OCI-LY7 (cell line): ENCODE measurements at regions not wholly inside any gene's neighbourhood (a gene's known extent, or its start where the extent isn't known, plus 50 kb on each side); places are given as distances from the start of the nearest gene placed in this dataset.

Experiments
- BruUV-seq: library from RNA; stranded (reverse); fragments of 400-500 nt; replicated peaks from 2 replicates; lab custom pipeline; 2021; lab: Mats Ljungman, UMichigan
- CTCF ChIA-PET: fragments of 300-600 bp; sonication (Branson Sonifier 250); formaldehyde crosslinking; loops from one replicate; lab custom pipeline; 2022; ENCODE audit warnings: antibody characterized with exemption; ENCODE audit not compliant: unreplicated experiment; lab: Charles Lee
- POLR2A ChIA-PET: fragments of 300-600 bp; sonication (Branson Sonifier 250); formaldehyde crosslinking; loops from one replicate; lab custom pipeline; 2022; ENCODE audit warnings: antibody characterized with exemption; lab: Charles Lee
- DNase-seq: peaks from one replicate; pipeline ENCODE4 v3.0.0-alpha.2; 2015; ENCODE audit warnings: low spot score
- H2AFZ ChIP-seq: fragments of 200-600 bp; sonication (generic), shearing (Covaris generic); 2 replicates; pipeline ENCODE4 v1.6.1; 2014; ENCODE audit warnings: mild to moderate bottlenecking, antibody characterized with exemption, low read length, moderate library complexity
- H3K27ac ChIP-seq: fragments of 200-600 bp; sonication (generic); 2 replicates; pipeline ENCODE4 v1.5.1; 2014; ENCODE audit warnings: mixed run types, low read depth, mild to moderate bottlenecking, moderate library complexity, low read length, inconsistent platforms; ENCODE audit not compliant: poor library complexity, severe bottlenecking
- H3K36me3 ChIP-seq: fragments of 200-600 bp; sonication (generic); 2 replicates; pipeline ENCODE4 v1.6.1; 2014; ENCODE audit warnings: mild to moderate bottlenecking, antibody characterized with exemption, low read length, moderate library complexity, mixed read lengths; ENCODE audit not compliant: insufficient read depth
- H3K4me1 ChIP-seq: fragments of 200-600 bp; sonication (generic); 2 replicates; pipeline ENCODE4 v1.5.1; 2014; ENCODE audit warnings: mild to moderate bottlenecking, low read length; ENCODE audit not compliant: insufficient read depth, poor library complexity, severe bottlenecking
- H3K4me2 ChIP-seq: fragments of 200-600 bp; sonication (generic); 2 replicates; pipeline ENCODE4 v1.6.1; 2014; ENCODE audit warnings: mild to moderate bottlenecking, low read length
- H3K4me3 ChIP-seq: fragments of 200-600 bp; sonication (generic); 2 replicates; pipeline ENCODE4 v1.5.1; 2014; ENCODE audit warnings: mild to moderate bottlenecking, low read depth, low read length; ENCODE audit not compliant: poor library complexity, severe bottlenecking
- H3K79me2 ChIP-seq: fragments of 200-600 bp; sonication (generic); 2 replicates; pipeline ENCODE4 v1.6.1; 2016; ENCODE audit warnings: low read depth, mild to moderate bottlenecking, low read length, moderate library complexity, mixed read lengths; ENCODE audit not compliant: insufficient read depth
- H3K9me2 ChIP-seq: fragments of 200-600 bp; sonication (generic); 2 replicates; pipeline ENCODE4 v1.6.1; 2016; ENCODE audit warnings: mild to moderate bottlenecking, low read length, mixed read lengths; ENCODE audit not compliant: insufficient read depth
- H3K9me3 ChIP-seq: fragments of 200-600 bp; sonication (generic); 2 replicates; pipeline ENCODE4 v1.6.1; 2014; ENCODE audit warnings: mild to moderate bottlenecking, mixed run types, low read length, mixed read lengths
- H4K20me1 ChIP-seq: fragments of 200-600 bp; sonication (generic); 2 replicates; pipeline ENCODE4 v1.6.1; 2014; ENCODE audit warnings: mild to moderate bottlenecking, antibody characterized with exemption, low read length, moderate library complexity, mixed read lengths; ENCODE audit not compliant: insufficient read depth
- CTCF ChIP-seq: fragments of 200-600 bp; sonication (generic); conservative IDR thresholded peaks from 2 replicates; pipeline ENCODE4 v1.5.1; 2014; ENCODE audit warnings: mild to moderate bottlenecking, antibody characterized with exemption, low read length, moderate library complexity, mixed read lengths
- EZH2phosphoT487 ChIP-seq: fragments of 200-600 bp; sonication (generic); IDR thresholded peaks from 2 replicates; pipeline ENCODE4 v1.6.1; 2018; ENCODE audit warnings: low read depth, borderline replicate concordance, mild to moderate bottlenecking, mixed run types, antibody characterized with exemption, low read length, moderate library complexity, mixed read lengths
- intact Hi-C: fragments of 100-400 bp; cut with micrococcal nuclease; formaldehyde crosslinking; loops from one replicate; pipeline ENCODE4 v1.10.0; 2022; ENCODE audit not compliant: unreplicated experiment

- H3K4me3 ChIP-seq, result no peak overlapping the region
- H3K79me2 ChIP-seq, result no peaks in the 10 kb centered on the region
- no peaks in the 10 kb centered on the region for H3K36me3 ChIP-seq
- no peaks in the 10 kb centered on the region for H4K20me1 ChIP-seq
- no peak for DNase-seq
- no TSS peak for BruUV-seq
- intact Hi-C loops, result no loop called here
- no peak overlapping the region for H2AFZ ChIP-seq
- H3K4me2 ChIP-seq, result no peak overlapping the region
- no peaks in the 10 kb centered on the region for H3K9me3 ChIP-seq
- no peak for TF ChIP-seq EZH2phosphoT487
- TF ChIP-seq CTCF, result no peak
- no peaks in the 10 kb centered on the region for H3K4me1 ChIP-seq
- H3K9me2 ChIP-seq, result no peaks in the 10 kb centered on the region
- no peak overlapping the region for H3K27ac ChIP-seq
- POLR2A ChIA-PET, result no interaction called here
- CTCF ChIA-PET, result no interaction called here
Measured at GRCh38 chr13:72201726-72202125, 334.7 kb upstream of the DACH1 start.

- no peaks in the 10 kb centered on the region for H4K20me1 ChIP-seq
- CTCF ChIA-PET, result no interaction called here
- no TSS peak for BruUV-seq
Measured at GRCh38 chr13:72199640-72200039, 332.6 kb upstream of the DACH1 start.

More at GRCh38 chr13:72199640-72200039, 332.6 kb upstream of the DACH1 start:
- H3K79me2 ChIP-seq, result no peaks in the 10 kb centered on the region
- no peak for DNase-seq
- no peak overlapping the region for H3K4me2 ChIP-seq
- no peaks in the 10 kb centered on the region for H3K9me2 ChIP-seq
- TF ChIP-seq CTCF (no peak), EZH2phosphoT487 (no peak)
- POLR2A ChIA-PET, result no interaction called here
- no peaks in the 10 kb centered on the region for H3K36me3 ChIP-seq
- intact Hi-C loops, result no loop called here
- H3K27ac ChIP-seq, result no peak overlapping the region
- H3K4me1 ChIP-seq, result no peaks in the 10 kb centered on the region
- no peak overlapping the region for H2AFZ ChIP-seq
- H3K4me3 ChIP-seq, result no peak overlapping the region
- no peaks in the 10 kb centered on the region for H3K9me3 ChIP-seq
